MCF 10A (cell line): ENCODE measurements at regions not wholly inside any gene's neighbourhood (a gene's known extent, or its start where the extent isn't known, plus 50 kb on each side); places are given as distances from the start of the nearest gene placed in this dataset.
"Not testable (repeated sequence)": the region's sequence is repeated elsewhere in the genome, so short reads cannot be mapped to it uniquely, and the experiment has no call there.

ENCODE experiments used
- BruUV-seq: library from RNA; stranded (reverse); fragments of 400-500 nt; replicated peaks from 2 replicates; lab custom pipeline; 2021; lab: Mats Ljungman, UMichigan
- CTCF ChIA-PET: fragments of 300-600 bp; sonication (Branson Sonifier 250); formaldehyde crosslinking; extraction: SDS; loops from one replicate; lab custom pipeline; 2021; ENCODE audit warnings: antibody characterized with exemption, inconsistent platforms; lab: Yijun Ruan, JAX
- POLR2A ChIA-PET: fragments of 300-600, 350-650 bp; sonication (Branson Sonifier 250); formaldehyde crosslinking; extraction: SDS; loops from one replicate; lab custom pipeline; 2020; ENCODE audit warnings: antibody characterized with exemption, inconsistent platforms; lab: Yijun Ruan, JAX
- DNase-seq: peaks from one replicate; pipeline ENCODE4 v3.0.0-alpha.2; 2018; ENCODE audit not compliant: unreplicated experiment
- H3K27ac Mint-ChIP-seq: one replicate; pipeline ENCODE4 v1.8.0; 2022; ENCODE audit warnings: mild to moderate bottlenecking, low read depth, mixed read lengths; ENCODE audit not compliant: unreplicated experiment
- H3K27me3 Mint-ChIP-seq: one replicate; pipeline ENCODE4 v1.8.0; 2022; ENCODE audit warnings: mixed read lengths; ENCODE audit not compliant: insufficient read depth, unreplicated experiment
- H3K36me3 Mint-ChIP-seq: one replicate; pipeline ENCODE4 v1.8.0; 2022; ENCODE audit warnings: mild to moderate bottlenecking, moderate library complexity, mixed read lengths; ENCODE audit not compliant: insufficient read depth, unreplicated experiment
- H3K4me1 Mint-ChIP-seq: one replicate; pipeline ENCODE4 v1.8.0; 2022; ENCODE audit warnings: mixed read lengths; ENCODE audit not compliant: insufficient read depth, unreplicated experiment
- H3K4me3 Mint-ChIP-seq: one replicate; pipeline ENCODE4 v1.8.0; 2022; ENCODE audit warnings: mild to moderate bottlenecking, moderate library complexity, mixed read lengths; ENCODE audit not compliant: unreplicated experiment
- H3K9me3 Mint-ChIP-seq: one replicate; pipeline ENCODE4 v1.8.0; 2022; ENCODE audit warnings: mixed read lengths; ENCODE audit not compliant: unreplicated experiment
- CTCF ChIP-seq: fragments of 200-600 bp; IDR thresholded peaks from one replicate; pipeline ENCODE4 v1.8.0; 2022; ENCODE audit warnings: antibody characterized with exemption, mild to moderate bottlenecking; ENCODE audit not compliant: unreplicated experiment
- intact Hi-C: fragments of 100-400 bp; cut with micrococcal nuclease; formaldehyde crosslinking; loops from 2 replicates; pipeline ENCODE4 v1.14.1; 2022

GRCh38 chr5:4613440-4613839 is 526.7 kb upstream of the ADAMTS16 start:
- H3K4me1 Mint-ChIP-seq = no peaks in the 10 kb centered on the region
- intact Hi-C loops = no loop called here
- H3K9me3 Mint-ChIP-seq = peaks cover 18% of the 10 kb centered on the region
- no peak for TF ChIP-seq CTCF
- H3K36me3 Mint-ChIP-seq = no peaks in the 10 kb centered on the region
- H3K27ac Mint-ChIP-seq = no peak overlapping the region
- H3K27me3 Mint-ChIP-seq = no peaks in the 10 kb centered on the region
- ChIA-PET CTCF (interaction anchor here (0.6 kb wide), 1 partner anchor 92 kb away, joined by 3 read pairs; no protein-coding TSS in a partner anchor), POLR2A (no interaction called here)
- no TSS peak for BruUV-seq
- no peak overlapping the region for H3K4me3 Mint-ChIP-seq
- no peak for DNase-seq

GRCh38 chr5:4614088-4614487 is 526.0 kb upstream of the ADAMTS16 start:
- CTCF ChIA-PET = no interaction called here
- no peak for TF ChIP-seq CTCF
- Mint-ChIP-seq H3K9me3 (peaks cover 11% of the 10 kb centered on the region), H3K27ac (no peak overlapping the region), H3K36me3 (no peaks in the 10 kb centered on the region), H3K27me3 (no peaks in the 10 kb centered on the region), H3K4me3 (no peak overlapping the region), H3K4me1 (no peaks in the 10 kb centered on the region)
- no peak for DNase-seq
- BruUV-seq = no TSS peak
- POLR2A ChIA-PET = no interaction called here
- intact Hi-C loops = no loop called here

GRCh38 chr5:4615369-4615768 is 524.8 kb upstream of the ADAMTS16 start:
- H3K4me1 Mint-ChIP-seq, BruUV-seq, H3K36me3 Mint-ChIP-seq, POLR2A ChIA-PET, CTCF ChIA-PET, H3K27me3 Mint-ChIP-seq, H3K4me3 Mint-ChIP-seq, intact Hi-C loops, H3K27ac Mint-ChIP-seq, DNase-seq, H3K9me3 Mint-ChIP-seq: not testable (repeated sequence)

- DNase-seq = no peak
- BruUV-seq = no TSS peak
- Mint-ChIP-seq H3K27me3 (no peaks in the 10 kb centered on the region), H3K9me3 (no peaks in the 10 kb centered on the region), H3K27ac (no peak overlapping the region), H3K4me3 (no peak overlapping the region), H3K36me3 (no peaks in the 10 kb centered on the region), H3K4me1 (no peaks in the 10 kb centered on the region)
- POLR2A ChIA-PET = no interaction called here
- intact Hi-C loops = no loop called here
- CTCF ChIA-PET = no interaction called here
- no peak for TF ChIP-seq CTCF
These were observed 514.8 kb upstream of the ADAMTS16 start for GRCh38 chr5:4625206-4625896.
